ENCODE measurements at regions not wholly inside any gene's neighbourhood (a gene's known extent, or its start where the extent isn't known, plus 50 kb on each side); places are given as distances from the start of the nearest gene placed in this dataset.

DNA sequence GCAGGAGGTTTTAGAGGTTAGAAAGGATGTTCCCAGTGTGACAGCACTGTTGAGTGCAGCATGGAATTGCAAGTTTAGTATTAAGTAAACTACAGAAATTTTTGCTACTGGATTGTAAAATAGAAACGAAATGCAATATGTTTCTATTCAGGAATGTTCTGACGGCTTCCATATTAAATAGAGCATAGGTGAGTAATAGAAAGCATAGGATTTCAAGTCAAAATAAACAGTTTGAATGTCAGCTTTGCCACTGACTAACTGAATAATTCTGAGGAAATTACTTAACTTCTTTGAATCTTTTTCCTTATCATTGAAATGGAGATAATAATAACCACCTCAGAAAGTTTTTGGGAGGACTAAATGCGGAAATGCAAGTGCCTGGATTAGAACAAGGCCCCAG lies 331.9 kb upstream of the GK2 start:
- no peak for TF ChIP-seq POLR2A (IDR thresholded peaks at IDR 0.05; ENCODE audit: low read depth, low read length)
- no peak for TF ChIP-seq CTCF (IDR thresholded peaks at IDR 0.05; ENCODE audit: extremely low read depth in 1 of 2, insufficient read depth in 1 of 2, low read depth in 1 of 2, low read length in 2 of 2)
- TF ChIP-seq POLR2AphosphoS5 (IDR thresholded peaks at IDR 0.05; ENCODE audit: insufficient read depth, low read depth, low read length) = no peak
